ENCODE measurements at regions not wholly inside any gene's neighbourhood (a gene's known extent, or its start where the extent isn't known, plus 50 kb on each side); places are given as distances from the start of the nearest gene placed in this dataset.

GRCh38 chr12:20262119-20262518 is 106.2 kb upstream of the PDE3A start:
- Mint-ChIP-seq H3K4me3 (no peak overlapping the region), H3K27me3 (no peaks in the 10 kb centered on the region), H3K9me3 (peaks cover 0 to 3% (median 0%) of the 10 kb centered on the region in 7 donors), H3K27ac (no peak overlapping the region), H3K4me1 (no peaks in the 10 kb centered on the region), H3K36me3 (no peaks in the 10 kb centered on the region)
- no peak for ATAC-seq (ENCODE audit: low read depth in 2 of 2)
- no peak for DNase-seq

- H3K27ac Mint-ChIP-seq: no peak overlapping the region
- no peak overlapping the region for H3K4me3 Mint-ChIP-seq
- ATAC-seq (ENCODE audit: low read depth in 2 of 2) (no peak), DNase-seq (no peak)
- no peaks in the 10 kb centered on the region for H3K27me3 Mint-ChIP-seq
- H3K4me1 Mint-ChIP-seq: no peaks in the 10 kb centered on the region
- no peaks in the 10 kb centered on the region for H3K36me3 Mint-ChIP-seq
- H3K9me3 Mint-ChIP-seq: peaks cover 0 to 2% (median 0%) of the 10 kb centered on the region in 7 donors
Observed at GRCh38 chr12:20264026-20264425, 104.3 kb upstream of the PDE3A start.

- no peaks in the 10 kb centered on the region for H3K36me3 Mint-ChIP-seq
- no peak overlapping the region for H3K27ac Mint-ChIP-seq
- ATAC-seq (ENCODE audit: low read depth in 2 of 2): no peak
- H3K9me3 Mint-ChIP-seq: peaks cover 0 to 2% (median 0%) of the 10 kb centered on the region in 7 donors
- no peak overlapping the region for H3K4me3 Mint-ChIP-seq
- H3K27me3 Mint-ChIP-seq: no peaks in the 10 kb centered on the region
- no peaks in the 10 kb centered on the region for H3K4me1 Mint-ChIP-seq
- no peak for DNase-seq
Observed at GRCh38 chr12:20264608-20265114, 103.7 kb upstream of the PDE3A start.

- Mint-ChIP-seq H3K9me3 (peaks cover 0 to 2% (median 0%) of the 10 kb centered on the region in 7 donors), H3K4me3 (no peak overlapping the region), H3K27ac (no peak overlapping the region), H3K4me1 (no peaks in the 10 kb centered on the region), H3K36me3 (no peaks in the 10 kb centered on the region), H3K27me3 (no peaks in the 10 kb centered on the region)
- DNase-seq (no peak), ATAC-seq (ENCODE audit: low read depth in 2 of 2) (no peak)
Observed at GRCh38 chr12:20268121-20268732, 100.1 kb upstream of the PDE3A start.

GRCh38 chr12:20268771-20269170 is 99.6 kb upstream of the PDE3A start:
- Mint-ChIP-seq H3K27me3 (no peaks in the 10 kb centered on the region), H3K9me3 (peaks cover 0 to 2% (median 0%) of the 10 kb centered on the region in 7 donors), H3K4me1 (no peaks in the 10 kb centered on the region), H3K4me3 (no peak overlapping the region), H3K27ac (no peak overlapping the region), H3K36me3 (no peaks in the 10 kb centered on the region)
- no peak for ATAC-seq (ENCODE audit: low read depth in 2 of 2)
- DNase-seq: no peak

GRCh38 chr12:20269337-20270067 is 98.8 kb upstream of the PDE3A start:
- DNase-seq (no peak), ATAC-seq (ENCODE audit: low read depth in 2 of 2) (no peak)
- Mint-ChIP-seq H3K27me3 (no peaks in the 10 kb centered on the region), H3K4me3 (no peak overlapping the region), H3K4me1 (no peaks in the 10 kb centered on the region), H3K36me3 (no peaks in the 10 kb centered on the region), H3K27ac (no peak overlapping the region), H3K9me3 (peaks cover 0 to 1% (median 0%) of the 10 kb centered on the region in 7 donors)

- peaks cover 0 to 1% (median 0%) of the 10 kb centered on the region in 7 donors for H3K9me3 Mint-ChIP-seq
Observed at GRCh38 chr12:20270557-20270956, 97.8 kb upstream of the PDE3A start.

GRCh38 chr12:20272161-20272560 is 96.2 kb upstream of the PDE3A start:
- no peaks in the 10 kb centered on the region for H3K36me3 Mint-ChIP-seq
- H3K4me3 Mint-ChIP-seq: no peak overlapping the region
- DNase-seq (no peak), ATAC-seq (ENCODE audit: low read depth in 2 of 2) (no peak)
- H3K27ac Mint-ChIP-seq: no peak overlapping the region
- peaks cover 0 to 1% (median 0%) of the 10 kb centered on the region in 7 donors for H3K9me3 Mint-ChIP-seq
- H3K27me3 Mint-ChIP-seq: no peaks in the 10 kb centered on the region
- H3K4me1 Mint-ChIP-seq: no peaks in the 10 kb centered on the region

More at GRCh38 chr12:20270557-20270956, 97.8 kb upstream of the PDE3A start:
- Mint-ChIP-seq H3K4me1 (no peaks in the 10 kb centered on the region), H3K27ac (no peak overlapping the region), H3K36me3 (no peaks in the 10 kb centered on the region), H3K27me3 (no peaks in the 10 kb centered on the region), H3K4me3 (no peak overlapping the region)
- DNase-seq: no peak
- no peak for ATAC-seq (ENCODE audit: low read depth in 2 of 2)

GRCh38 chr12:20272801-20273200 is 95.5 kb upstream of the PDE3A start:
- Mint-ChIP-seq H3K27ac (no peak overlapping the region), H3K4me1 (no peaks in the 10 kb centered on the region), H3K9me3 (peaks cover 0 to 1% (median 0%) of the 10 kb centered on the region in 7 donors), H3K36me3 (no peaks in the 10 kb centered on the region), H3K4me3 (no peak overlapping the region), H3K27me3 (no peaks in the 10 kb centered on the region)
- no peak for ATAC-seq (ENCODE audit: low read depth in 2 of 2)
- DNase-seq: no peak

- H3K4me1 Mint-ChIP-seq: no peaks in the 10 kb centered on the region
- no peaks in the 10 kb centered on the region for H3K36me3 Mint-ChIP-seq
- H3K9me3 Mint-ChIP-seq: peaks cover 0 to 1% (median 0%) of the 10 kb centered on the region in 7 donors
- H3K27ac Mint-ChIP-seq: no peak overlapping the region
- ATAC-seq (ENCODE audit: low read depth in 2 of 2): no peak
- no peaks in the 10 kb centered on the region for H3K27me3 Mint-ChIP-seq
- DNase-seq: no peak
- H3K4me3 Mint-ChIP-seq: no peak overlapping the region
Observed at GRCh38 chr12:20274008-20274407, 94.3 kb upstream of the PDE3A start.

GRCh38 chr12:20278276-20278675 is 90.1 kb upstream of the PDE3A start:
- no peaks in the 10 kb centered on the region for H3K27me3 Mint-ChIP-seq
- H3K4me3 Mint-ChIP-seq: no peak overlapping the region
- ATAC-seq (ENCODE audit: low read depth in 2 of 2): no peak
- DNase-seq: no peak
- no peaks in the 10 kb centered on the region for H3K4me1 Mint-ChIP-seq
- no peaks in the 10 kb centered on the region for H3K36me3 Mint-ChIP-seq
- no peak overlapping the region for H3K27ac Mint-ChIP-seq
- H3K9me3 Mint-ChIP-seq: peaks cover 0 to 4% (median 0%) of the 10 kb centered on the region in 7 donors

GRCh38 chr12:20280515-20280914 is 87.8 kb upstream of the PDE3A start:
- no peak overlapping the region for H3K27ac Mint-ChIP-seq
- ATAC-seq (ENCODE audit: low read depth in 2 of 2): no peak
- no peak overlapping the region for H3K4me3 Mint-ChIP-seq
- H3K27me3 Mint-ChIP-seq: no peaks in the 10 kb centered on the region
- no peaks in the 10 kb centered on the region for H3K36me3 Mint-ChIP-seq
- H3K9me3 Mint-ChIP-seq: peaks cover 0 to 8% (median 0%) of the 10 kb centered on the region in 7 donors
- DNase-seq: no peak
- H3K4me1 Mint-ChIP-seq: no peaks in the 10 kb centered on the region

GRCh38 chr12:20282401-20282800 is 85.9 kb upstream of the PDE3A start:
- Mint-ChIP-seq H3K4me1 (no peaks in the 10 kb centered on the region), H3K4me3 (peak overlapping the region in 1 of 8 donors; percentile 10), H3K36me3 (no peaks in the 10 kb centered on the region), H3K27ac (no peak overlapping the region), H3K27me3 (no peaks in the 10 kb centered on the region), H3K9me3 (peaks cover 0 to 9% (median 0%) of the 10 kb centered on the region in 7 donors)
- ATAC-seq (ENCODE audit: low read depth in 2 of 2) (no peak), DNase-seq (no peak)

- Mint-ChIP-seq H3K9me3 (peaks cover 0 to 13% (median 0%) of the 10 kb centered on the region in 7 donors), H3K27me3 (no peaks in the 10 kb centered on the region)
- ATAC-seq (ENCODE audit: low read depth in 2 of 2): no peak
Observed at GRCh38 chr12:20283482-20283881, 84.9 kb upstream of the PDE3A start.

More at GRCh38 chr12:20283482-20283881, 84.9 kb upstream of the PDE3A start:
- no peaks in the 10 kb centered on the region for H3K4me1 Mint-ChIP-seq
- no peaks in the 10 kb centered on the region for H3K36me3 Mint-ChIP-seq
- H3K4me3 Mint-ChIP-seq: no peak overlapping the region
- no peak overlapping the region for H3K27ac Mint-ChIP-seq
- DNase-seq: no peak
